ENCODE measurements at regions not wholly inside any gene's neighbourhood (a gene's known extent, or its start where the extent isn't known, plus 50 kb on each side); places are given as distances from the start of the nearest gene placed in this dataset.
A peak's percentile ranks its signal among the peaks of the same experiment; 100 is the strongest.

- peak; percentile 45 for TF ChIP-seq RAD21 (IDR thresholded peaks at IDR 0.05; ENCODE audit: low read depth)
These were observed 51.0 kb upstream of the ZFP64 start (continued) for GRCh38 chr20:52242237-52243230.

Measured in HCT116 (cell line).